PFSK-1 (cell line): ENCODE measurements at regions not wholly inside any gene's neighbourhood (a gene's known extent, or its start where the extent isn't known, plus 50 kb on each side); places are given as distances from the start of the nearest gene placed in this dataset.

Source experiments
- POLR2AphosphoS5 ChIP-seq: IDR thresholded peaks from 2 replicates; pipeline ENCODE4 v1.6.1; 2012; ENCODE audit warnings: low read depth, mild to moderate bottlenecking, control low read depth, low read length, moderate library complexity
- SIN3A ChIP-seq: IDR thresholded peaks from 2 replicates; pipeline ENCODE4 v1.6.1; 2012; ENCODE audit warnings: mild to moderate bottlenecking, low read length, moderate library complexity, borderline replicate concordance; ENCODE audit not compliant: insufficient read depth
- TF ChIP-seq, protein P1 (sequence below), 2 experiments: IDR thresholded peaks; 2 replicates each; pipeline versions ENCODE4 v1.6.1 to v1.8.0; 2011 to 2012; ENCODE audit warnings: low read depth in 2 of 2, low read length in 2 of 2, control low read depth in 1 of 2, inconsistent platforms in 1 of 2, mild to moderate bottlenecking in 1 of 2, moderate library complexity in 1 of 2; ENCODE audit not compliant: insufficient read depth in 1 of 2

- TF ChIP-seq POLR2AphosphoS5 = no peak
- TF ChIP-seq, protein P1, sequence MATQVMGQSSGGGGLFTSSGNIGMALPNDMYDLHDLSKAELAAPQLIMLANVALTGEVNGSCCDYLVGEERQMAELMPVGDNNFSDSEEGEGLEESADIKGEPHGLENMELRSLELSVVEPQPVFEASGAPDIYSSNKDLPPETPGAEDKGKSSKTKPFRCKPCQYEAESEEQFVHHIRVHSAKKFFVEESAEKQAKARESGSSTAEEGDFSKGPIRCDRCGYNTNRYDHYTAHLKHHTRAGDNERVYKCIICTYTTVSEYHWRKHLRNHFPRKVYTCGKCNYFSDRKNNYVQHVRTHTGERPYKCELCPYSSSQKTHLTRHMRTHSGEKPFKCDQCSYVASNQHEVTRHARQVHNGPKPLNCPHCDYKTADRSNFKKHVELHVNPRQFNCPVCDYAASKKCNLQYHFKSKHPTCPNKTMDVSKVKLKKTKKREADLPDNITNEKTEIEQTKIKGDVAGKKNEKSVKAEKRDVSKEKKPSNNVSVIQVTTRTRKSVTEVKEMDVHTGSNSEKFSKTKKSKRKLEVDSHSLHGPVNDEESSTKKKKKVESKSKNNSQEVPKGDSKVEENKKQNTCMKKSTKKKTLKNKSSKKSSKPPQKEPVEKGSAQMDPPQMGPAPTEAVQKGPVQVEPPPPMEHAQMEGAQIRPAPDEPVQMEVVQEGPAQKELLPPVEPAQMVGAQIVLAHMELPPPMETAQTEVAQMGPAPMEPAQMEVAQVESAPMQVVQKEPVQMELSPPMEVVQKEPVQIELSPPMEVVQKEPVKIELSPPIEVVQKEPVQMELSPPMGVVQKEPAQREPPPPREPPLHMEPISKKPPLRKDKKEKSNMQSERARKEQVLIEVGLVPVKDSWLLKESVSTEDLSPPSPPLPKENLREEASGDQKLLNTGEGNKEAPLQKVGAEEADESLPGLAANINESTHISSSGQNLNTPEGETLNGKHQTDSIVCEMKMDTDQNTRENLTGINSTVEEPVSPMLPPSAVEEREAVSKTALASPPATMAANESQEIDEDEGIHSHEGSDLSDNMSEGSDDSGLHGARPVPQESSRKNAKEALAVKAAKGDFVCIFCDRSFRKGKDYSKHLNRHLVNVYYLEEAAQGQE (IDR thresholded peaks at IDR 0.05; ENCODE audit: insufficient read depth in 1 of 2, low read depth in 2 of 2, low read length in 2 of 2) = no peak
- no peak for TF ChIP-seq SIN3A
These were observed 257.5 kb downstream of the CTTN start for GRCh38 chr11:70655816-70656215.
